HepG2 (cell line): ENCODE measurements at regions not wholly inside any gene's neighbourhood (a gene's known extent, or its start where the extent isn't known, plus 50 kb on each side); places are given as distances from the start of the nearest gene placed in this dataset.

ENCODE experiments used
- EZH2 ChIP-seq: conservative IDR thresholded peaks from 2 replicates; pipeline ENCODE4 v1.6.1; 2012; ENCODE audit warnings: mild to moderate bottlenecking, low read depth, low read length, moderate library complexity
- HOXA5 ChIP-seq: sonication (generic); formaldehyde crosslinking; IDR thresholded peaks from 2 replicates; pipeline ENCODE4 v1.4.0; 2020; ENCODE audit warnings: missing genetic modification reagents
- JUND ChIP-seq: sonication (generic); formaldehyde crosslinking; IDR thresholded peaks from 2 replicates; pipeline ENCODE4 v1.8.0; 2022; ENCODE audit warnings: mild to moderate bottlenecking, missing genetic modification reagents
- MYC ChIP-seq: sonication (generic); formaldehyde crosslinking; IDR thresholded peaks from 2 replicates; pipeline ENCODE4 v1.9.0; 2021; ENCODE audit warnings: missing genetic modification reagents, borderline replicate concordance
- NFE2L2 ChIP-seq: fragments of 150-350 bp; IDR thresholded peaks from 2 replicates; pipeline ENCODE4 v1.6.1; 2014; ENCODE audit warnings: low read length
- NFYB ChIP-seq: sonication (generic); formaldehyde crosslinking; IDR thresholded peaks from 2 replicates; pipeline ENCODE4 v1.4.0; 2020; ENCODE audit warnings: missing genetic modification reagents
- NFYC ChIP-seq: IDR thresholded peaks from 2 replicates; pipeline ENCODE4 v1.6.1; 2016; ENCODE audit warnings: missing genetic modification reagents, missing compliant biosample characterization
- RBFOX2 ChIP-seq: fragments of 200-400 bp; formaldehyde crosslinking; IDR thresholded peaks from 2 replicates; pipeline ENCODE4 v1.6.1; 2017; ENCODE audit warnings: low read depth, mild to moderate bottlenecking, low read length
- ZBTB34 ChIP-seq: sonication (generic); formaldehyde crosslinking; IDR thresholded peaks from 2 replicates; pipeline ENCODE4 v1.8.0; 2022; ENCODE audit warnings: mild to moderate bottlenecking, missing genetic modification reagents
- ZNF468 ChIP-seq: sonication (generic); formaldehyde crosslinking; IDR thresholded peaks from 2 replicates; pipeline ENCODE4 v1.8.0; 2022; ENCODE audit warnings: mild to moderate bottlenecking, moderate library complexity, missing genetic modification reagents

DNA sequence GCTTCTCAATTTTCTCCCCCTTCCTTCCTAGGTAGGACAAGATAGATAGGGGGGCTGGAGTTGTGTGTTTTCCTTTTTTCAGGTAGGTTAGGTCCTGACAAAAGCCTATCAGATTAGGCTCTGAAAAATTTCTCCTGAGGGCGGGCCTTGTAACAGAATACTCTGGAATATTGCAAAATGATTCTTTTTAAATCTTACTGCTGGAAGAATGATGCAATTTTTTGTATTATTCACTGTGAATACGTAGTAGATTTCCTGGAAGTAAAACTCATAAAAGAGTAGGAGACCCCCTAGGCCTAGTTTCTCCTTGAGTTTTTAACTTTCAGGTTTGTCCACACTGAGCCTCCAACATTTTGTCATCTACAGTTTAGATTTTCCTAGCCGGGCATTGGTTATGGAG is 1701.8 kb downstream of the EFNA5 start:
- no peak for TF ChIP-seq ZNF468 (CRISPR knock-in tag)
- no peak for TF ChIP-seq MYC
- TF ChIP-seq NFYC, result no peak
- no peak for TF ChIP-seq NFYB (CRISPR knock-in tag)
- TF ChIP-seq JUND (CRISPR knock-in tag), result no peak
- TF ChIP-seq NFE2L2, result no peak
- no peak for TF ChIP-seq RBFOX2
- no peak for TF ChIP-seq ZBTB34 (CRISPR knock-in tag)
- TF ChIP-seq EZH2, result no peak
- no peak for TF ChIP-seq HOXA5 (CRISPR knock-in tag)
